Lower leg skin (tissue), 3 donors: ENCODE measurements at regions not wholly inside any gene's neighbourhood (a gene's known extent, or its start where the extent isn't known, plus 50 kb on each side); places are given as distances from the start of the nearest gene placed in this dataset.

Experiments used
- CTCF ChIP-seq, 3 donors: fragments of 450-650 bp; IDR thresholded peaks; one replicate each; pipeline ENCODE4 v1.5.1; 2016; ENCODE audit warnings: antibody characterized with exemption in 3 of 3, mild to moderate bottlenecking in 3 of 3, moderate library complexity in 2 of 3
- POLR2A ChIP-seq, 2 donors: fragments of 450-650 bp; IDR thresholded peaks; one replicate each; pipeline ENCODE4 v1.6.1; 2016 to 2017; ENCODE audit warnings: antibody characterized with exemption in 2 of 2, mild to moderate bottlenecking in 1 of 2, moderate library complexity in 1 of 2

- TF ChIP-seq CTCF (IDR thresholded peaks at IDR 0.05) (no peak), POLR2A (IDR thresholded peaks at IDR 0.05) (no peak)
These were observed 210.0 kb upstream of the PROK2 start for GRCh38 chr3:71994906-71995305.
